Loucy (cell line): ENCODE measurements at regions not wholly inside any gene's neighbourhood (a gene's known extent, or its start where the extent isn't known, plus 50 kb on each side); places are given as distances from the start of the nearest gene placed in this dataset.

Experiments
- CTCF ChIP-seq: fragments of 200-600 bp; sonication (generic); conservative IDR thresholded peaks from 2 replicates; pipeline ENCODE4 v1.5.1; 2014; ENCODE audit warnings: mild to moderate bottlenecking, antibody characterized with exemption, low read length
- EZH2phosphoT487 ChIP-seq: fragments of 200-600 bp; IDR thresholded peaks from 2 replicates; pipeline ENCODE4 v1.6.1; 2018; ENCODE audit warnings: antibody characterized with exemption, mild to moderate bottlenecking, moderate library complexity, borderline replicate concordance

GRCh38 chr2:2744958-2745715 lies 414.1 kb upstream of the MYT1L start:
- TF ChIP-seq CTCF (no peak), EZH2phosphoT487 (no peak)
